ENCODE measurements at regions not wholly inside any gene's neighbourhood (a gene's known extent, or its start where the extent isn't known, plus 50 kb on each side); places are given as distances from the start of the nearest gene placed in this dataset.
"Not testable (repeated sequence)": the region's sequence is repeated elsewhere in the genome, so short reads cannot be mapped to it uniquely, and the experiment has no call there.

DNA sequence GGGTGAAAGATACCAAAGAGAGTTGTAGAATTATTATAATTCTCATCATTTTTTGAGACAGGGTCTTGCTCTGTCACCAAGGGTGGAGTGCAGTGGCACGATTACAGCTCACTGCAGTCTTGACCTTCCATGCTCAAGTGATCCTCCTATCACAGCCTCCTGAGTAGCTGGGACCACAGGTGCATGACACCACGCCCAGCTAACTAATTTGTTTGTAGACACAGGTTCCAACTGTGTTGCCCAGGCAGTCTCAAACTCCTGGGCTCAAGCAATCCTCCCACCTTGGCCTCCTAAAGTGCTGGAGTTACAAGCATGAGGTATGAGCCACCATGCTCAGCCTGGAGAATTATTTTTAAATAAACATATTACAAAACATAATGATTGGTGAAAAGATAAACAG, 92.8 kb upstream of the MSH6 start:
- DNase-seq = no peak

DNA sequence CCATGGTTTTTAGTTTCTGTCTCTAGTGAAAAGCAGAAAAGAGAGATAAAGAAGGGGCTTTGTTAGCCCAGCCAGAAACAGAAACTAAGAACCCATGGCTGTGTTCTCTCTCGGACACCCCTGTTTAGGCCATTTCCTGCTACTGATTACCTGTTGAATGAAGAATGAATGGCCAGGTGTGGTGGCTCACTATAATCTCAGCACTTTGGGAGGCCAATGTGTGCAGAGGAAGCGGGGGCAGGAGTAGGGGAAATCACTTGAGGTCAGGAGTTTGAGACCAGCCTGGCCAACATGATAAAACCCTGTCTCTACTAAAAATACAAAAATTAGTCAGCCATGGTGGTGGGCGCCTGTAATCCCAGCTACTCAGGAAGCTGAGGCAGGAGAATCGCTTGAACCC, 93.8 kb upstream of the MSH6 start:
- not testable (repeated sequence) for DNase-seq

DNA sequence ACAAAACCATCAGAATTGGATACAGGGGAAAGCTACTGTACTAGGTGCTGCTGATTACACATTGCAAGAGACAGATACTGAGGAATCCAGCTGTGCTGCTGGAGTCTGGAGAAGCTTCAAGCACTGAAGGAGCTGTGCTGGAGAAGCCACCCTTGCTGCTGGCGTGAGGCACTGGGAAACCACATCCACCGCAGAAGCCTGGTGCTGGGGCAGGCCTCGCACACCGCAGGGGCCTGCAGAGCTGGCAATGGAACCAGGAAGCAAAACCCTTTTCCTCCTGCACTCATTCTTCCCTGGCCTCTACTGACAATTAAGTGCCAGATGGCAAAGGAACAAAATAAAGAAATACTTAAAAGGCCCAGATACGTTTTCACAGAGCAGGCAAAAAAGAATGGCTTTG, 94.4 kb upstream of the MSH6 start:
- DNase-seq = no peak

GRCh38 chr2:47687856-47688255, 95.1 kb upstream of the MSH6 start:
- DNase-seq = no peak

DNA sequence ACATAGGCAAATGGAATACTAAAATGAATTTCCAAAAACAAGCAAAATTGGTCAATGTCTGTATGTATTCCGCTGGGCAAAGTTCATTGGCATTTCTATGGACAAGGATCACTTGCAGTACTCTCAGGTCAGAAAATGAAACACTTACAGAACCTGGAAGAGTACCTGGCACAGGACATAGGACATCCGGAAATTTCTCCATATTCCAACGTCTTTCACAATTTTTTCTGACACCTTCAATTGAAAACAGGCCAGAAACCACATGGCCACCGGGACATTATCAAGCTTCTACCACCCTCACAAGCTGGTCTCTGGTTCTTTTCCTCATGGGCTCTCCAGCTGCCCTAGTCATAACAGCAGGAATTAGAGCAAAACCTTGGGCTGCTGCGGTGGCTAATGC, 96.9 kb upstream of the MSH6 start:
- DNase-seq = no peak

DNA sequence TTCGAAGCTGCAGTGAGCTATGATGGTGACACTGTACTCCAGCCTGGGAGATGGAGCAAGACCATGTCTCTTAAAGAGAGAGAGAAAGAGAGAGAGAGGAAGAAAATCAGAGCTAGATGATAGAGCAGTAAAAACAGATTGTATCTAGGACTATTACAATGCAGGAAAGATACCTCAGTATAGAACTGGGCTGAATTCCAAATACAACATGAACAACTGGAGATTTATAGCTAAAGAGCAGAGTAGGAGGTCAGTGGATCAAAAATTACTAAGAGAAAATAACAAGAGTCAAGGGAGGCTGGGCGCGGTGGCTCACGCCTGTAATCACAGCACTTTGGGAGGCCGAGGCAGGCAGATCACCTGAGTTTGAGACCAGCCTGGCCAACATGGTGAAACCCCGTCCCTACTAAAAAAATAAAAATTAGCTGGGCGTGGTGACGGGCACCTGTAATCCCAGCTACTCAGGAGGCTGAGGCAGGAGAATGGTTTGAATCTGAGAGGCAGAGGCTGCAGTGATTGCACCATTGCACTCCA, 100.7 kb upstream of the MSH6 start:
- DNase-seq = no peak

GRCh38 chr2:47676261-47676926, 105.6 kb upstream of the KCNK12 start:
- DNase-seq = no peak

- DNase-seq = no peak
Measured at GRCh38 chr2:47675196-47675825, 104.5 kb upstream of the KCNK12 start.

DNA sequence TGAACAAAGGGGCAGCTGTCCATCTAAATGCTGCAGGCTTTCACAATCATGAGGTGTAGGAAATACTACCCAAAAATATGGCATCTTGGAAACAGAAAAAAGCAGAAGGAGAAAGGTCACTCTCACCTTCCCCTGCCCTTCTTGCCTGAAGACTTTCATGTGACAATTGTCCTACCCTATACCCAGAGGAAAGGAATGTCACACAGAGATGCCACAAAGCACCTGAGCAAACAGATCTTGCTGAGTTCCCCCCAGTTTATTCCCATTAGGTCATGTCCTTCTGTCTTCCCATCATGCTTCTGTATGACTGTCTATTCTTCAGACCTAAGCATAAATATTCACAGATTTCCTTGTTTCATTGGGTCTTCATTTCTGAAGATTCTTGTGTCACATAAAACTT, 95.5 kb upstream of the KCNK12 start:
- no peak for DNase-seq

GRCh38 chr2:47664817-47665216, 94.0 kb upstream of the KCNK12 start:
- DNase-seq = no peak

GRCh38 chr2:47662552-47662951, 91.8 kb upstream of the KCNK12 start:
- DNase-seq = no peak

DNA sequence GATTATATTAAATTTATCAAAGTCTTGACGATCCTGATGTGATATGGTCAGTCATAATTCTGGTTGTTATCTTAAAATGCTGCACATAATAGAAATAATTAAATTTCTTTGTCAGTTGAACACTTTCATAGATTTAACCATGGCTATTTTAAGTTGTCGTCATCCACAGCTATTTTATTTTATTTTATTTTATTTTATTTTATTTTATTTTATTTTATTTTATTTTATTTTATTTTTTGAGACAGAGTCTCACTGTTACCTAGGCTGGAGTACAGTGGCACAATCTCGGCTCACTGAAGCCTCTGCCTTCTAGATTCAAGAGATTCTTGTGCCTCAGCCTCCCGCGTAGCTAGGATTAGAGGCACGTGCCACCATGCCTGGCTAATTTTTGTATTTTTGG, 90.5 kb upstream of the KCNK12 start:
- no peak for DNase-seq

- DNase-seq = no peak
Measured at GRCh38 chr2:47660168-47660567, 89.4 kb upstream of the KCNK12 start.

- DNase-seq = no peak
Measured at GRCh38 chr2:47658646-47659320, 88.0 kb upstream of the KCNK12 start.

- no peak for DNase-seq
Measured at GRCh38 chr2:47657886-47658489, 87.2 kb upstream of the KCNK12 start.

- no peak for DNase-seq
Measured at GRCh38 chr2:47656715-47657600, 86.2 kb upstream of the KCNK12 start.

DNA sequence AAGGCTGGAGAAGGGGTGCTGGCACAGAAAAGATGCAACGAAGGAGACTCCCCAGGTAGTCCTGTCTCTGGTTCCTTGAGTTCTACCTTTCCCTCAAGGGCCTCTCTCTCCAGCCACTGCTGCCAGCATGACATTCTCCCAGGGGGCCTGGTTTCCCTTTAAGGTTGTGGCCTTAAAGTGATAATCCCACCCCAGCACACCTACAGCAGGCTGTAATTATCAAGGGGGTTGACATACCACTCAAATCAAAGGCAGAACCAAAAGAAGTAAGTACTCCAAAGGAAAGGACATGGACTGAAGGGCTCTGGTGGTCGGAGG, 84.7 kb upstream of the KCNK12 start:
- no peak for DNase-seq

DNA sequence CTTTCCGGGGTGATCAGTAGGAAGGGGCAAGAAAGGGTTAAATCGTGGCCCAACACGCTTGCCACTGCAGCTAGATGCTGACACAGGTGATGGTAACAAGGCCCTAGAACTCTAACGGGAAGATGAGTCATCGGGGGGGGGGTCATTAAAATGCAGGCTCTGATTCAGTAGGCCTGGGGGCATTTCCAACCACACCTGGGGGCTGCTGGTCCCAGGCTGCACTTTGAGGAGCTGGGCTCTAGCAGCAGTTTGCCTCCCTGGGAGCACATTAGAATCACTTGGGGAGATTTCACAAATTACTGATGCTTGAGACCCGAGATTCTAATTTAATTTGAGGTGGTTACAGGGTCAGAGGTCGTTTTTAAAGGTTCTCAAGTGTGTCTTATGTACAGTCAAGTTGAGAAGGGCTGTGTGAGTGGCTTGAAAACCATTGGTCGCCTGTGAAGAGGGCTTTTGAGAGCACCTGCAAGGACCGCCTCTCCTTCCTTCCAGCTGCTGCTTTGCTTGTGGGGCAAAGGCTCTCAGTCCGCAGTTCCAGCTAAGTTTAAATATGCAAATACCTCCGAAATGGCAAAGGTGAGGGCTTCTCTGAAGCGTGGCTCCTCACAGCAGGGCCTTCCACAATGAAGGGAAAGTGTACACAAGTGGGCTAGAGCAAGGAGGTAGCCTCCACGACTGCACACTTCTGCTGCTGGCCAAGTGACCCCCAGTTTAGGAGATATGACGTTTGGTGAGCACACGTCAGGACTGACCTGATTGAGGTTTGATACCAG, 84.2 kb upstream of the KCNK12 start:
- no peak for DNase-seq

- peak; percentile 40 for DNase-seq
Measured at GRCh38 chr2:47653902-47654789, 83.4 kb upstream of the KCNK12 start.

GRCh38 chr2:47653036-47653435, 82.3 kb upstream of the KCNK12 start:
- no peak for DNase-seq

Data from hindlimb muscle (tissue), 1 donor.